HG02623 (cell line): ENCODE measurements at regions not wholly inside any gene's neighbourhood (a gene's known extent, or its start where the extent isn't known, plus 50 kb on each side); places are given as distances from the start of the nearest gene placed in this dataset.

Source experiments
- ATAC-seq: cut with Tn5 transposase; IDR thresholded peaks from one replicate; pipeline ENCODE4 v1.9.1; 2021; ENCODE audit warnings: moderate library complexity; ENCODE audit not compliant: unreplicated experiment

DNA sequence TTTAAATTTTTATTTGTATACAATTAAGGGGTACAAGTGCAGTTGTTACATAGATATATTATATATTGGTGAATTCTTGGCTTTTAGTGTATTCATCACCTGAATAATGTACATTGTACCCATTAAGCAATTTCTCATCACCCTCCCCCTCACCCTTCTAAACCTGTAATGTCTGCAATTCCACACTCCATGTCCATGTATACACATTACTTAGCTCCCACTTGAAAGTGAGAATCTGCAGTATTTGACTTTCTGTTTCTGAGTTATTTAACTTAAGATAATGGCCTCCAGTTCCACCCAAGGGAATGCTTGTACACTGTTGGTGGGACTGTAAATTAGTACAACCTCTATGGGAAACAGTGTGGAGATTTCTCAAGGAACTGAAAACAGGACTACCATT lies 383.2 kb upstream of the KCNMB2 start:
- ATAC-seq, result no peak

GRCh38 chr3:178155521-178155920 lies 380.7 kb upstream of the KCNMB2 start:
- no peak for ATAC-seq

- ATAC-seq, result no peak
Measured at GRCh38 chr3:178156301-178156700, 379.9 kb upstream of the KCNMB2 start.

DNA sequence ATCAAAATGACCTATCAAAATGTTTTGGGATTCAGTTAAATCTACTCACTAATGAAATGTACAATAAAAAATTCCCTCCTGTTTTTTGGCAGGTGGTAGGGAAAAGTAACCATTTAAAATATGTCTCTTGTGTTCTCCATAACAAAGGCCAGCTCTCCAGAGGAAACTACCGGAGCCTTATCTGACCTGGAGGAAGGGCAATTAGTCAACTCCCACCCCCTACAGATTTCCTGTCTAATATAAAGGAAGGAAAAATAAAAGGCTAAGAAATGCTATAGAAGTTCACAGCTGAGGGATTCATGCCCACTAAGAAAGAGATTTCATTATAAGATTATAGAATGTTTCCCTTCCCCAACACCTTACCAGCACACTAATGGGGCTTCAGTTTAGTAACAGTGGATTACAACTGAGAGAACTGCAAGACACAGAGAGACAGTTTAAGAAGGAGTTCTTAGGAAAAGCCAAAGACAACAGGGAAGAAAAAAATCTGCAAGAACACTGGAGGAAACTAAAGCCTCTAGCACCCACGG lies 376.5 kb upstream of the KCNMB2 start:
- ATAC-seq, result no peak

DNA sequence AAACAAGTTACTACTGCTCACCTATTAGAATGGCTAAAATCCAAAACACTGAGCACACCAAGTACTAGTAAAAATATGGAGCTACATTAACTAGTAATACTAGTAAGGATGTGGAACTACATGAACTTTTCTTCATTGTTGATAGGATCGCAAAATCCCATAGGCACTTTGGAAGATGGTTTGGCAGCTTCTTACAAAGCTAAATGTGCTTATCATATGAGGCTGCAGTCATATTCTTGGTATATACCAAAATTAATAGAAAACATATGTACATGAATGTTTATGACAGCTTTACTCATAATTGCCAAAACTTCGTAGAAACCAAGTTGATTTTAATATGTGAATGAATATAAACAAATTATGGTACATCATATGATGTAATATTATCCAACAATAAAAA lies 366.8 kb upstream of the KCNMB2 start:
- ATAC-seq, result no peak

DNA sequence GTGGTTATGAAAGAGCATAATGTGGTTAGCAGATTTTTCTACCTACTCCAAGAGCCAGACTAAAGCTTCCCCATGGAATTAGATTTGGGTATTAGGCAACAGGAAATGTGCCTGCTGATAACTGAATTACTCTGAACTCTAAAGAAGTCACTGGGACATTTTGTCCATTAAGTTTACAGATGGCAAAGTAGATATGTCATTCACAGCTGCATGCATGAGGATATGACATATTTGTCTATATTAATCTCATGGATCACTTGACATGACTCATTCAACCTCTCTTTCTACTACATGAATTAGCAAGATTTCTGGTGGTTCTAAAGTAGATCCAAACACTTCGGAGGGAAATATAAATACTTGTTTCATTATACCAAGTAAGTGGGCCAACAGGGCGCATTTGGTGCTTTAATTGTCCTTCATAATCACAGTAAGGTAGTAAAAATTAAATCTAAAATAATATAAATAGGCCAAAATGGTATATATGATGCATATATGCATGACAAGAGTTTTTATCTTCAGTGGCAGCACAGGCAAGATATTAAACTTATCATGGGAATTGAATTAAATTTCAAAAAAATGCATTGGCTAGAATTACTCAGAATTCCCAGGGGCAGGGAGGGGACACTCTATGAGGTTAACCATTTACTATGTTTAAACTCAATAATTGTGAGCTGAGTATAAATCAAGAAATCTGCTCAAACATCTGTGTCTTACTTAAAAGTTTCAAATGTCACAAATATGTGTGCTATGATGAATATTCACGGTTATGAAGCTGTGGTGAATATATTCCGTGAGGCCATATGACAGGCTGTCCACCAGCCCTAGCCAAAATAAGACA lies 365.3 kb upstream of the KCNMB2 start:
- ATAC-seq, result no peak

DNA sequence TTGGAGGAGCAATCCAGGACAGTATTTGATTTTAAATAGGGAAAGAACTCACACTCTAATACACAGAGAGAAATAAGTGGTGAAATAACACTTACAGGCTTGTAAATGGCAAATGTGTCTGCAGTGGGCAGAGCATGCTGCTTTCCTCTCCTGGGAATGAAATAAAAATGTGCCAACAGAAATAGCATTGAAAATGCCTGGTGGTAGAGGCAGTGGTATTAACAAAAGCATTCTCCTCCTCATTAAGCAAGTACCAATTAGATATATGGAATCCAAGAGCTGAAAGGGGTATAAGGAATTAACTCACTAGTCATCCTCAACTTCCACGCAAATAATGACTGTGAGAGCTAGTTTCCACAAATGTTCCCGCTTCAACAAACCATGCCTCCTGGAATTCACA lies 364.1 kb upstream of the KCNMB2 start:
- no peak for ATAC-seq

GRCh38 chr3:178174201-178174915 lies 361.9 kb upstream of the KCNMB2 start:
- no peak for ATAC-seq

GRCh38 chr3:178181088-178181487 lies 355.1 kb upstream of the KCNMB2 start:
- no peak for ATAC-seq

DNA sequence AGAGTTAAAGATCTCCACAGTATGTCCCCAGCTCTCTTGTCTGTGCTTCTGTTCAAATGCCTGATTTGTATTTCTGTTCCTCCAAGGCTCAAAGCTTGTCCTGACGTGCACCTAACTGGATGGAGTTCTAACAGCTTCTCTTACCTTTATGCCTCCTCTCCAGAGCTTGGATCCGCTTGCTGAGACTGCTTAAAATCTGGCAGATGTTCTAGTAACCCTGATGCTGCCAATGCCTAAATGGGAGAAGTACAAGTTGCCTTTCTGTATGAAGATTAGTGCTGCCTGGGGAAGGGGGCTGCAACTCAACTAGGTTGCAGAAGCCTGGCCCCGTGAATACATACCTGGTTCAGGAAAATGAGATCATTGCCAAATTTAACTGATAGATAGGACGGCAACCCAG lies 354.5 kb upstream of the KCNMB2 start:
- no peak for ATAC-seq

GRCh38 chr3:178182337-178182779 lies 353.9 kb upstream of the KCNMB2 start:
- no peak for ATAC-seq

DNA sequence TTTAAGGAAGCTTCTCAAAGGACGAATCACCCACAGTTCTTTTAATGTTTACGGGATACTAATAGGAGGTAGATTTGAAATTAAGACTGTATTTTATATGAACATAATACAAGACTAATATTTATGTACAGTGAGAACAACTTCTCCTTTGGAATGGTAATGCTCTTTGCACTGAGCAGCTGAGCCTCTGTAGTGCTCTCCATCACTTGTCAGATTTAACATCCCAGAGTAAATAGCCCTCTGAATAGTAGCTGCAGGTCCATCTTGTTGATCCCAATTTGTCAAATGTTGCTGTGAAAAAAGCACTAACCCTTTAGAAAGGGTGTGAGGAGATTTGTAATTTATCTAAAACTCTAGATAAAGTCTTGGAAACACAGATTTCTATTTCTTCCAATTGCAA lies 351.4 kb upstream of the KCNMB2 start:
- ATAC-seq, result no peak

DNA sequence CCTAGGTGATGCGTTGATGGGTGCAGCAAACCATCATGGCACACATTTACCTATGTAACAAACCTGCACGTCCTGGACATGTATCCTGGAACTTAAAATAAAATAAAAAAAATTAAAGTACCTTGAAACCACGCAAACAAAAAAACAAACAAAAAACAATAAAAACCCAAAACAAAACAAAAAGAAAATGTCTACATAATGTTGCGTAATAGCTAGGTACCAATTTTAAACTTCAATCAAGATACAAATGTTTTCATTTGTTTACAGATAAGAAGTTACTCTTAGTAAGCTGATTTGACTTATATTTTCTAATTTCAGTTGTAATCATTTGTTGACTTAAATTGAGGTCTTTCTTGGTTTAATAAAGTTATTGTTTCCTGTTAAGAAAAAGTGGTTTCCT lies 349.6 kb upstream of the KCNMB2 start:
- ATAC-seq, result no peak

DNA sequence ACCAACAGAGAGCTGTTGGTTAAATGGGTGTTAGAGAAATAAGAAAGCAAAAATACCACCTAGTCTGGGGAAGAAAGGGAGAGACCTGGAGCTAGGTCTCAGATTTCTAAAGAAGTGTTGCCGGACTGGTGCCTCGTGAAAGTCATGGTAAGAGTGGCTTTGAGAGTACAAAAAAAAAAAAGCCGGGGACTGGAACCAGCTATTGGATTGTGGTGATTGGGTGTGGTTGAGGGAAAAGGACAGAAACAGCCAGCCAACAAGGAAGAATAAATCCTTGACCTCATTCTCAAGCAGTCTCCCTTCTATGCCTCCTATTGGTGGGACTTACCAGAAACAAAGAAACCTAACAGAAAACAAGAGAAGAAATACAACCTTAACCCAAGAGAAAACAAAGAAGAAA lies 346.4 kb upstream of the KCNMB2 start:
- no peak for ATAC-seq

DNA sequence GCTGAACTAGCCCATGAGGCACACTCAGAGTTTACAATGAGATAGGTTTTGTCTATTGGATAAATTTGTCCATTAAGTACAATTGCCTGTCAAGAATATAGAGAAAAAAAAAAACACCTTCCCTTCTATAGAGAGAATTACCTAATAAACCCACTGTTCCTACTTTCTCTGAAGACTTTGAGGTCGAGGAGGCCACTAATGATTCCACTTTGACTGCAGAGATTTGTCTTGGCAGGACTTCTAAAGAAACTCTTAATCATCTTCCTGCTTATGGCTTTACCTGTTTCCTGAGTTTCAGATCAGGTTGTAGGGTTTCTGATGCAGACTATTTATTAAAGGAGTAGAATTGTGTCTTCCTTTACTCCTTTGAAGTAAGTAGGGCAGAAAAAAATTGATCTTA lies 342.4 kb upstream of the KCNMB2 start:
- no peak for ATAC-seq

DNA sequence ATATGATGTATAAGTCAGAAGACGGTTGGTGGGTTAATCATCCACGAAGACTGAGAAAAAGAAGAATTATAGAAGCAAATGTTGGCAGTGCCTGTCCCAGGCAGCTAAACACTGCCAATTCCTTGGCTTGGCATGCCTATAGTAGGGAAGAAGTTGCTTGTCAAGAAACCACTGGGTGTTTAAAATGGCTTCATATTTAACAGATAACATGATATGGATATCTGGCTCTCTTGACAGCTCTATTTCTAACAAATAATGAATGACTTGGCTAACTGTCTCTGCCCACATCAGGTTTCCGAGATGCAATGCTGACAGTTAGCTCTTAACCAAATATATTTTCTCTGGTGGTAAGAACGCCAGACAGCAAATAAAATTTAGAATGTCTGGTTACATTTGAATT lies 341.7 kb upstream of the KCNMB2 start:
- ATAC-seq, result peak; percentile 48

GRCh38 chr3:178195824-178196223 lies 340.4 kb upstream of the KCNMB2 start:
- ATAC-seq, result peak; percentile 92

- no peak for ATAC-seq
Measured at GRCh38 chr3:178198329-178198728, 337.9 kb upstream of the KCNMB2 start.

DNA sequence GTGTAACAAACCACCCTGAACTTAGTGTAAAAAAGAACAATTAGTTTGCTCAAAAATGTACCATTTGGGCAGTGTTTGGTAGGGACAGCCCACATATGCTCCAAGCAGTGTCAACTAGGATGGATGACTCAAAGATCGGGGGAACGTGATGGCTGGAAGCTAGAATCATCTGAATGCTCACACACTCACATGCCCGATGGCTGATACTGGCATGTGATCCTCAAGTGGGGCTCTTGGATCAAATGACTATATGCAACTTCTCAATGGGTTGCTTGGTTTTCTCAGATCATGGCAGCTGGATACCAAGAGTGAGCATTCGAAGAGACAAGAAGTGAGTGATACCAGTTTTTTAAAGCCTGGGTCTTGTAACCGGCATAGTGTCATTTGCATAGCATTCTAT lies 335.9 kb upstream of the KCNMB2 start:
- no peak for ATAC-seq

DNA sequence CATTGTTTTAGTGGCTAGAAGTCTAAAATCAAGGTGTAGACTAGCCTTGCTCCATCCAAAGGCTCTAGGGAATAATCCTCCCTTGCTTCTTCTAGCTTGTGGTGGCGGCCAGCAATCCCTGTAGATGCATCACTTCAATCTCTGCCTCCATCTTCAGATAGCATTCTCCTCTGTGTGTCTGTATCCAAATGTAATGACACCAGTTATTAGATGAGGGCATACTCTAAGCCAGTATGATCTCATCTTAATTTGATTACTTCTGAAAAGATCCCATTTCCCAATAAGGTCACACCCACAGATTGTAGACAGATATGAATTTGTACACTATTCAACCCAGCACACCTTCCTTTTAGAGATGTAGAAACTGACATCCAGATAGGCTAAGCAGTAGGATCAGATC lies 334.5 kb upstream of the KCNMB2 start:
- no peak for ATAC-seq

DNA sequence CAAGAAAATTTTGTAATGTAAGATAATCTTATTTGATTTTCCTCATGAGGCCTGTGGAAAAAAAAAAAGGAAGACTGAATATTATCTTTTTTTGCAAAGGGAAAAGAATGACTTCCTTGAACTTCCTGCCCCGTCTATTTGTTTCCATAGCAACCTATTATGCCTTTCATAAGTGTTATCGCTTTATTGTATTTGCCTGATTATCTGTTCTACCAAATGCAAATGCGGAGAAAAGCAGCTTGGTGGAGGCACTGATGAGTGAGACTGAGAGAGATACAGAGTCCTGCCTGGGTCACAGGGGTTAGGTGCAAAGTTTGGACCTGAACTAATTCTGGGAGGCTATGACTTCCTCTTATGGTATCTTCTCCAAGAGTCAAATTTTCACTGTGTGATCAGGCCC lies 334.0 kb upstream of the KCNMB2 start:
- no peak for ATAC-seq

DNA sequence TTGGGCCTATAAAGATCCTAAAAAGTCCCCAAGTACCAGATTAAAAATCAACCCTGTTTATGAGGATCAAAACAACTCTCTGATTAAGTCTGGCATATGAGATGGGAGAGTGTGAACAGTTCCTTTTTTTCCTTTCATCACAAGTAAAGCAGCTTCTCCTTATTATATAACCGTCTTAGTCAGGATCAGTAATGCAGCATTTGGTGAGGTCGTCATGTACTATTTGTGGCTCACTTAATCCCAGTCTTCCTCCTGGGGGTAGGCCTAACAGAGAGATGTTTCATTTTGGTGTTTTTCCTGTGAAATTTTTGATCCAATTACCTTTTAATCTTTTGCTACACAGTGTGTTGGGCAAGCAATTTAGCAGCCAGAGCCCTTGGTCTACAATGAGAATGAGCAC lies 333.1 kb upstream of the KCNMB2 start:
- no peak for ATAC-seq
